Lung (tissue), 11 donors: ENCODE measurements at regions not wholly inside any gene's neighbourhood (a gene's known extent, or its start where the extent isn't known, plus 50 kb on each side); places are given as distances from the start of the nearest gene placed in this dataset.

Experiments used
- ATAC-seq: fragments of 200-7000 bp; cut with Tn5 transposase; one replicate; pipeline ENCODE4 v1.9.1; 2020; ENCODE audit warnings: moderate number of reproducible peaks; ENCODE audit not compliant: insufficient read depth, low FRiP score
- DNase-seq, 3 donors: peaks; one replicate each; pipeline ENCODE4 v3.0.0-alpha.2; 2013 to 2017
- H3K27ac ChIP-seq, 2 donors: one replicate each; pipeline ENCODE4 v1.5.1; 2013; ENCODE audit warnings: mild to moderate bottlenecking in 2 of 2, moderate library complexity in 2 of 2, control low read depth in 1 of 2, inconsistent platforms in 1 of 2, low read depth in 1 of 2, low read length in 1 of 2
- H3K27me3 ChIP-seq, 3 donors: one replicate each; pipeline ENCODE4 v1.5.1; 2013; ENCODE audit warnings: low read length in 2 of 3; ENCODE audit not compliant: control insufficient read depth in 3 of 3, insufficient read depth in 3 of 3
- H3K36me3 ChIP-seq, 4 donors: one replicate each; pipeline ENCODE4 v1.5.1; 2013; ENCODE audit warnings: low read length in 4 of 4, mild to moderate bottlenecking in 1 of 4, moderate library complexity in 1 of 4; ENCODE audit not compliant: control insufficient read depth in 4 of 4, insufficient read depth in 4 of 4
- H3K4me1 ChIP-seq, 5 donors: one replicate each; pipeline ENCODE4 v1.5.1; 2013; ENCODE audit warnings: low read length in 5 of 5, mild to moderate bottlenecking in 2 of 5, moderate library complexity in 1 of 5; ENCODE audit not compliant: control insufficient read depth in 5 of 5, insufficient read depth in 5 of 5
- H3K4me3 ChIP-seq: one replicate; pipeline ENCODE4 v1.5.1; 2013; ENCODE audit warnings: mild to moderate bottlenecking, control low read depth, moderate library complexity
- H3K9ac ChIP-seq, 2 donors: one replicate each; pipeline ENCODE4 v1.5.1; 2013; ENCODE audit warnings: low read length in 2 of 2, control low read depth in 1 of 2; ENCODE audit not compliant: insufficient read depth in 1 of 2
- H3K9me3 ChIP-seq, 4 donors: one replicate each; pipeline ENCODE4 v1.5.1; 2013; ENCODE audit warnings: low read length in 3 of 4, mild to moderate bottlenecking in 1 of 4, moderate library complexity in 1 of 4; ENCODE audit not compliant: control insufficient read depth in 4 of 4, insufficient read depth in 3 of 4
- WGBS, 2 donors: extraction: QIAGEN DNeasy Blood & Tissue Kit; methylation state at CpG; one replicate each; pipeline ENCODE4 v1.1.7; 2013; 5-methylcytosine and 5-hydroxymethylcytosine counted together
- TF ChIP-seq, protein P1 (sequence below): IDR thresholded peaks from 2 replicates; pipeline ENCODE4 v1.5.1; 2012; ENCODE audit warnings: mild to moderate bottlenecking; ENCODE audit errors: control extremely low read depth, extremely low read depth
- donor health status: control.
- donor health status: control.
- donor health status: Bipolar disorder and iron deficiency.
- donor health status: healthy.
- donor health status: DM: yes; HTN: yes; CAD: no.

DNA sequence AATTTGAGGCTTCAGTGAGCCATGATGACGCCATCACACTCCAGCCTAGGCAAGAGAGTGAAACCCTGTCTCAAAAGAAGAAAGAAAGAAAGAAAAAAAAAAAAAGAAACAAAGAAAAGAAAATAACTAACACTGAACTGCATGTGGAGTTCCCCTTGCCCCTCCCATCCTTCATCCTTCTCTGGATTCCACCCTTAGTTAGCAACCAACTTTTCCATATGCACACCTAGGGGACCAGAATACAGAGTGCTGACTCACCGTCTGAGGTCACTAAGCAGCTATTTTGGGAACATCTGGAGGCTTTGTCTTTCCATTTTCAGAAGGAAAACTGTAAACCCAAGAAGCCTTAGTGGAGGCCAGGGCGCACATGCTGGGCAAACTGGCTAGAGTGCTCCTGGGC lies 257.4 kb downstream of the MAFB start:
- Histone ChIP-seq H3K9me3 (no peaks in the 10 kb centered on the region), H3K27me3 (no peaks in the 10 kb centered on the region), H3K27ac (no peak overlapping the region), H3K4me1 (peaks cover 0 to 19% (median 0%) of the 10 kb centered on the region in 5 donors), H3K4me3 (no peak overlapping the region), H3K36me3 (no peaks in the 10 kb centered on the region), H3K9ac (no peak overlapping the region)
- no peak for ATAC-seq
- WGBS, 2 donors = 85 to 86% methylated on average over 3 of the region's 3 CpGs
- no peak for DNase-seq
- TF ChIP-seq, protein P1, sequence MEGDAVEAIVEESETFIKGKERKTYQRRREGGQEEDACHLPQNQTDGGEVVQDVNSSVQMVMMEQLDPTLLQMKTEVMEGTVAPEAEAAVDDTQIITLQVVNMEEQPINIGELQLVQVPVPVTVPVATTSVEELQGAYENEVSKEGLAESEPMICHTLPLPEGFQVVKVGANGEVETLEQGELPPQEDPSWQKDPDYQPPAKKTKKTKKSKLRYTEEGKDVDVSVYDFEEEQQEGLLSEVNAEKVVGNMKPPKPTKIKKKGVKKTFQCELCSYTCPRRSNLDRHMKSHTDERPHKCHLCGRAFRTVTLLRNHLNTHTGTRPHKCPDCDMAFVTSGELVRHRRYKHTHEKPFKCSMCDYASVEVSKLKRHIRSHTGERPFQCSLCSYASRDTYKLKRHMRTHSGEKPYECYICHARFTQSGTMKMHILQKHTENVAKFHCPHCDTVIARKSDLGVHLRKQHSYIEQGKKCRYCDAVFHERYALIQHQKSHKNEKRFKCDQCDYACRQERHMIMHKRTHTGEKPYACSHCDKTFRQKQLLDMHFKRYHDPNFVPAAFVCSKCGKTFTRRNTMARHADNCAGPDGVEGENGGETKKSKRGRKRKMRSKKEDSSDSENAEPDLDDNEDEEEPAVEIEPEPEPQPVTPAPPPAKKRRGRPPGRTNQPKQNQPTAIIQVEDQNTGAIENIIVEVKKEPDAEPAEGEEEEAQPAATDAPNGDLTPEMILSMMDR = no peak

DNA sequence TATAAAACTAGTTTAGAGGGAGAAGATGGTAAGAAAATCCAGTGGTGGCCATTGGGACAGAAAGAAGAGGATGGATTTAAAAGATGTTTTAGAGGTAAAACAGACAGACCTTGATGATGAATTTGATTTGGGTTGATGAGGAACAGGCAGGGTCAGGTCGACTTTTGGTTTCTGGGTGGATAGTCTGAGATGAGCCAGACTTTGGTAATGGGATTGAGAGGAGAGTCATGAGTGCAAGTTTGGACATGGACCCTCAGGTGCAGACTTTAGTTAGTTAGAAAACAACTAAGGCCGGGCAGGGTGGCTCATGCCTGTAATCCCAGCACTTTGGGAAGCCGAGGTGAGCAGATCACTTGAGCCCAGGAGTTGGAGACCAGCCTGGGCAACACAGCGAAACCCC lies 257.9 kb downstream of the MAFB start:
- 90% methylated on average over 4 of the region's 4 CpGs for WGBS, 2 donors

DNA sequence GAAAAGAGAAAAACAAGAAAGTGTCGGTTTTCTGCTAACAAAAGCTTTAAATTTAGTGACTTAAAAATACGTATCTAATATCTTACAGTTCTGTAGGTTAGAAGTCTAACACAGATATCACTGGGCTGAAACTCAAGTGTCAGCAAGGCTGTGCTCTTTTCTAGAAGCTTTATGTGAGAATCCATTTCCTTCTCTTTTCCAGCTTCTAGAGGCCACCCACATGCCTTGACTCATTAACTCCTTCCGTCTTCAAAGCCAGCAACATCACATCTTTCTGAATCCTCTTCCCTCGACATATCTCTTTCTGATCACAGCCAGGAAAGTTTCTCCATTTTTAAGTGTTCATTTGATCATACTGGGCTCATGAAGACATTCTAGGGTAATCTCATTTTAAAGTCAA lies 262.0 kb downstream of the MAFB start:
- no peaks in the 10 kb centered on the region for H3K36me3 ChIP-seq
- ATAC-seq = no peak
- no peaks in the 10 kb centered on the region for H3K9me3 ChIP-seq
- WGBS, 2 donors = 75 to 88% methylated on average over 4 of the region's 4 CpGs
- peaks cover 0 to 4% (median 0%) of the 10 kb centered on the region in 3 donors for H3K27me3 ChIP-seq
- H3K27ac ChIP-seq = no peak overlapping the region
- no peak for DNase-seq
- no peak overlapping the region for H3K4me3 ChIP-seq
- TF ChIP-seq, protein P1 = no peak
- no peaks in the 10 kb centered on the region for H3K4me1 ChIP-seq
- no peak overlapping the region for H3K9ac ChIP-seq

More for the DNA sequence above, 257.9 kb downstream of the MAFB start:
- Histone ChIP-seq H3K9me3 (no peaks in the 10 kb centered on the region), H3K9ac (no peak overlapping the region), H3K36me3 (no peaks in the 10 kb centered on the region), H3K4me1 (peaks cover 0 to 14% (median 0%) of the 10 kb centered on the region in 5 donors), H3K27ac (no peak overlapping the region), H3K27me3 (no peaks in the 10 kb centered on the region), H3K4me3 (no peak overlapping the region)
- DNase-seq (no peak), ATAC-seq (no peak)
- TF ChIP-seq, protein P1 = no peak

DNA sequence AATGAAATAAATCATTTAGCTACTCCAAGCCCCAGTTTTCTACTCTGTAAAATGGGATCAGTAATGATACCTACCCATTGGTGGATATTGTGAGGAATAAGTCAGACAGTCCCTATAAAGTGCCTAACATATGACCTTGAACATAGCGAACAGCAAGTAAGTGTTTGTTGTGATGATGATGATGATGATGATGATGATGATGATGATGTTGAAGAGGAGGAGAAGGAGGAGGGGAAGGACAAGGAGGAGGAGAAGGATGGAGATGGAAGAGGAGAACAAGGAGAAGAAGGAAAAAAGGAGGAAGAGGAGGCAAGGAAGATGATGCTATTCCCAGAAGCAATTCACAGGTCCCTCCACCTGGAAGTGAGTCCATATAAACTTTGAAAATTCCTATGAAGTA lies 264.3 kb downstream of the MAFB start:
- 92 to 100% methylated on average over 1 of the region's 1 CpG for WGBS, 2 donors
- Histone ChIP-seq H3K36me3 (no peaks in the 10 kb centered on the region), H3K27me3 (peaks cover 0 to 4% (median 0%) of the 10 kb centered on the region in 3 donors), H3K9me3 (no peaks in the 10 kb centered on the region), H3K4me3 (no peak overlapping the region), H3K4me1 (no peaks in the 10 kb centered on the region), H3K27ac (no peak overlapping the region), H3K9ac (no peak overlapping the region)
- DNase-seq (no peak), ATAC-seq (no peak)
- TF ChIP-seq, protein P1 = no peak
